OCI-LY1 (cell line): ENCODE measurements at regions not wholly inside any gene's neighbourhood (a gene's known extent, or its start where the extent isn't known, plus 50 kb on each side); places are given as distances from the start of the nearest gene placed in this dataset.

Experiments used
- H2AFZ ChIP-seq: fragments of 200-600 bp; sonication (generic), shearing (Covaris generic); 2 replicates; pipeline ENCODE4 v1.6.0; 2014; ENCODE audit warnings: antibody characterized with exemption, mild to moderate bottlenecking, low read length
- H3F3A ChIP-seq: fragments of 200-600 bp; sonication (generic), shearing (Covaris generic); 2 replicates; pipeline ENCODE4 v1.6.0; 2014; ENCODE audit warnings: mild to moderate bottlenecking, antibody characterized with exemption, low read length, moderate library complexity; ENCODE audit not compliant: insufficient read depth
- H3K27ac ChIP-seq: fragments of 200-600 bp; sonication (generic); 2 replicates; pipeline ENCODE4 v1.5.1; 2014; ENCODE audit warnings: low read length, mixed run types, mild to moderate bottlenecking, low read depth; ENCODE audit not compliant: poor library complexity, severe bottlenecking
- H3K27me3 ChIP-seq: fragments of 200-600 bp; sonication (generic); 2 replicates; pipeline ENCODE4 v1.6.0; 2014; ENCODE audit warnings: antibody characterized with exemption, mild to moderate bottlenecking, low read length, moderate library complexity; ENCODE audit not compliant: insufficient read depth
- H3K36me3 ChIP-seq: fragments of 200-600 bp; sonication (generic); 2 replicates; pipeline ENCODE4 v1.6.1; 2014; ENCODE audit warnings: mild to moderate bottlenecking, antibody characterized with exemption, low read length, moderate library complexity, mixed read lengths; ENCODE audit not compliant: insufficient read depth
- H3K4me1 ChIP-seq: fragments of 200-600 bp; sonication (generic); 2 replicates; pipeline ENCODE4 v1.5.1; 2014; ENCODE audit warnings: mild to moderate bottlenecking, low read length, moderate library complexity; ENCODE audit not compliant: insufficient read depth, severe bottlenecking
- H3K4me2 ChIP-seq: fragments of 200-600 bp; sonication (generic), shearing (Covaris generic); 2 replicates; pipeline ENCODE4 v1.6.1; 2014; ENCODE audit warnings: low read length
- H3K4me3 ChIP-seq: fragments of 200-600 bp; sonication (generic); 2 replicates; pipeline ENCODE4 v1.5.1; 2014; ENCODE audit warnings: low read length, low read depth, mild to moderate bottlenecking, mixed read lengths; ENCODE audit not compliant: poor library complexity, severe bottlenecking
- H3K79me2 ChIP-seq: fragments of 200-600 bp; shearing (Covaris generic); 2 replicates; pipeline ENCODE4 v1.6.1; 2016; ENCODE audit warnings: mixed run types, low read length, mixed read lengths; ENCODE audit not compliant: insufficient read depth
- H3K9ac ChIP-seq: fragments of 200-600 bp; sonication (generic), shearing (Covaris generic); 2 replicates; pipeline ENCODE4 v1.6.1; 2014; ENCODE audit warnings: mild to moderate bottlenecking, low read length, mixed read lengths
- H3K9me2 ChIP-seq: fragments of 200-600 bp; sonication (generic), shearing (Covaris generic); 2 replicates; pipeline ENCODE4 v1.6.1; 2014; ENCODE audit warnings: low read depth, mild to moderate bottlenecking, low read length, mixed read lengths
- H3K9me3 ChIP-seq: fragments of 200-600 bp; shearing (Covaris generic); 2 replicates; pipeline ENCODE4 v1.6.1; 2014; ENCODE audit warnings: low read length, mixed read lengths
- H4K20me1 ChIP-seq: fragments of 200-600 bp; sonication (generic), shearing (Covaris generic); 2 replicates; pipeline ENCODE4 v1.6.0; 2016; ENCODE audit warnings: mild to moderate bottlenecking, low read length; ENCODE audit not compliant: insufficient read depth
- CTCF ChIP-seq: fragments of 200-600 bp; sonication (generic), shearing (Covaris generic); IDR thresholded peaks from 2 replicates; pipeline ENCODE4 v1.5.1; 2017; ENCODE audit warnings: mild to moderate bottlenecking, antibody characterized with exemption, low read length, moderate library complexity, mixed read lengths
- EZH2 ChIP-seq: fragments of 200-600 bp; sonication (generic), shearing (Covaris generic); IDR thresholded peaks from 2 replicates; pipeline ENCODE4 v1.8.0; 2017; ENCODE audit warnings: borderline replicate concordance, mixed run types, mild to moderate bottlenecking, antibody characterized with exemption, low read length, moderate library complexity, mixed read lengths

- H4K20me1 ChIP-seq: no peaks in the 10 kb centered on the region
- TF ChIP-seq CTCF: no peak
- TF ChIP-seq EZH2: no peak
- H3K9ac ChIP-seq: no peak overlapping the region
- H3K4me3 ChIP-seq: no peak overlapping the region
- H3F3A ChIP-seq: no peaks in the 10 kb centered on the region
- H3K9me2 ChIP-seq: no peaks in the 10 kb centered on the region
- no peak overlapping the region for H3K4me2 ChIP-seq
- no peaks in the 10 kb centered on the region for H3K36me3 ChIP-seq
- no peaks in the 10 kb centered on the region for H3K79me2 ChIP-seq
- H3K9me3 ChIP-seq: no peaks in the 10 kb centered on the region
- no peak overlapping the region for H3K27ac ChIP-seq
- no peaks in the 10 kb centered on the region for H3K27me3 ChIP-seq
- no peaks in the 10 kb centered on the region for H3K4me1 ChIP-seq
- no peak overlapping the region for H2AFZ ChIP-seq
Measured at GRCh38 chr5:29720954-29721353, 1472.5 kb upstream of the CDH6 start.

GRCh38 chr5:29719171-29719570, 1474.3 kb upstream of the CDH6 start:
- Histone ChIP-seq H3K4me2 (no peak overlapping the region), H3F3A (no peaks in the 10 kb centered on the region), H3K27me3 (no peaks in the 10 kb centered on the region), H3K4me1 (no peaks in the 10 kb centered on the region), H3K9me3 (no peaks in the 10 kb centered on the region), H2AFZ (no peak overlapping the region), H3K9me2 (no peaks in the 10 kb centered on the region), H3K79me2 (no peaks in the 10 kb centered on the region), H3K9ac (no peak overlapping the region), H3K4me3 (no peak overlapping the region), H3K36me3 (no peaks in the 10 kb centered on the region), H3K27ac (no peak overlapping the region), H4K20me1 (no peaks in the 10 kb centered on the region)
- TF ChIP-seq EZH2: no peak
- no peak for TF ChIP-seq CTCF

DNA sequence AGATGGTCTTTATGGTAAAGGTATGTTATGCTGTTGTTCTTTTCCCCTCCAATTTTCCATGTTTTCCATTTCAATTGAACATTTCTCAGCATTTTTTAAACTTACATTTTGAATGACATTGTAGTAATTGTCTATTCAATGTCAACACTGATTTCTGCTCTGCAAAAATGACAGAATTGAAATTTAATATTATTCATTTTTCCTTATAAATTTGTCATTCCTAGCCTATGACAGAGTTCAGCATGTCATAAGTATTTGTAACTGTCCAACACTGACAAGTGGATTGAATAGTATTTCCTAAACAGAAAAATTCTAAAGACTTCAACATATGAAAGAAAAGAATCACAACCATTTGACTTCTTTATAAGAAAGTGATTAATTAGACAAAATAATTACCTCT, 1478.3 kb upstream of the CDH6 start:
- no peaks in the 10 kb centered on the region for H4K20me1 ChIP-seq
- no peak overlapping the region for H2AFZ ChIP-seq
- no peak for TF ChIP-seq CTCF
- no peak for TF ChIP-seq EZH2
- H3K27ac ChIP-seq: no peak overlapping the region
- H3K9ac ChIP-seq: no peak overlapping the region
- no peaks in the 10 kb centered on the region for H3K9me2 ChIP-seq
- no peaks in the 10 kb centered on the region for H3K9me3 ChIP-seq
- H3K4me3 ChIP-seq: no peak overlapping the region
- no peaks in the 10 kb centered on the region for H3K36me3 ChIP-seq
- H3K27me3 ChIP-seq: no peaks in the 10 kb centered on the region
- H3K79me2 ChIP-seq: no peaks in the 10 kb centered on the region
- no peak overlapping the region for H3K4me2 ChIP-seq
- H3K4me1 ChIP-seq: no peaks in the 10 kb centered on the region
- H3F3A ChIP-seq: no peaks in the 10 kb centered on the region
